ENCODE measurements at regions not wholly inside any gene's neighbourhood (a gene's known extent, or its start where the extent isn't known, plus 50 kb on each side); places are given as distances from the start of the nearest gene placed in this dataset.

GRCh38 chr10:29879862-29880261 lies 179.5 kb downstream of the JCAD start:
- H3K27me3 ChIP-seq (replicated peaks; ENCODE audit: control insufficient read depth, insufficient read depth, low read length): peaks cover 34% of the 10 kb centered on the region
- H3K9ac ChIP-seq (ENCODE audit: low read length): no peak overlapping the region
- peaks cover 13% of the 10 kb centered on the region for H3K4me1 ChIP-seq (ENCODE audit: control insufficient read depth, insufficient read depth, low read length)
- H3K9me3 ChIP-seq (ENCODE audit: control insufficient read depth, low read length): no peaks in the 10 kb centered on the region
- no peaks in the 10 kb centered on the region for H3K36me3 ChIP-seq (ENCODE audit: control insufficient read depth, insufficient read depth, low read length, severe bottlenecking)
- no peak for DNase-seq (ENCODE audit: low read depth)
- H3K4me3 ChIP-seq (ENCODE audit: low read length): no peak overlapping the region

DNA sequence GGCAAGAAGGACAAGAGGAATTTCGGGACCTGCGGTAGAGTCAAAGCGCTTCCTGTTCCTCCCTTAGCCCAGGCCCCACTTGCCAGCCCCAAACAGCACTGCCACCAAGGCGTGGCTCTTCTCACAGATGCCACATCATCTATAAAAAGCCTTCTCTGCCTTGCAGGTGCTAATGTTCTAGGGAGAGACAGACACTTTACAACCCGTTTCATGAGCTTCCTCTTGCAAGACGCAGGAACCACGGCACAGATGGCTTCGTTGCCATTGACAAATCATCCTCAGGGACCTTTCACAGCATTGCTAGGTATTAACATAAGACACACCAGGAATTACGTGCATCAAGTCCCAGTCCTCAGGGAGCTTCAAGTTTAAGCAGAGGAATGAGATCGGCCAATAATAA lies 180.9 kb downstream of the JCAD start:
- no peaks in the 10 kb centered on the region for H3K36me3 ChIP-seq (ENCODE audit: control insufficient read depth, insufficient read depth, low read length, severe bottlenecking)
- no peak for DNase-seq (ENCODE audit: low read depth)

DNA sequence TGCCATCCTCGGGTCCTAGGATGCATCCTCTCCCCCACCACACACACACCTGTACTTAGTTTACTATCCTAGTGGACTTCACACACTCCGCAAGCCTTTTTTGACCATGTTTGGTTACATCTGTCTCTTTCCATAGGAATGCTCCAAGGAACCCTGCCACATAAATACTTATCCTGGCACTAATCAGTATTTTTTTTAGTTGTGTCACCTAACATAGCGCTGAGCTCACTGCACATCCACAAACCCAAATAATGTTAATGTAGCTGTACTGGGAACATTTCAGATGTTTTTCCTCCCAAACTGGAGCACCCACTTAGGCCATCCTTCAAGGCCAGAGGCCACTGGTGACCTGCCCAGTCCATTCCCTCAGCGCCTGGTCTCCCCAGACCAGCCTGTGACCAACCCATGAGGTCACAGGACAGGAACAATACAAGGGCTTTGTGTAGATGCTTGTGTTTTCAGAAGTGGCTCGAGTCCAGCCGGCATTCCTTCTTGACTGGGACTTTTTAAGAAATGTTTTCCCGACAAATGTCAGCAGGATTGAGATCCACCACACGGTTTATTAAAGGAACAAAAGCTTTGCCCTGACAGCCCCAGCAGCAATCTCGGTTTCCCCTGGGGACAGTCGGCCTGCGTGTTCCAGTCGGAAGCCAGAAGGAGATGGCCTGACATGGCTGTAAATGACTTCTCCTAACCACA lies 181.4 kb downstream of the JCAD start:
- H3K27me3 ChIP-seq (replicated peaks; ENCODE audit: control insufficient read depth, insufficient read depth, low read length): peaks cover 29% of the 10 kb centered on the region
- no peaks in the 10 kb centered on the region for H3K36me3 ChIP-seq (ENCODE audit: control insufficient read depth, insufficient read depth, low read length, severe bottlenecking)
- no peaks in the 10 kb centered on the region for H3K9me3 ChIP-seq (ENCODE audit: control insufficient read depth, low read length)
- no peak overlapping the region for H3K9ac ChIP-seq (ENCODE audit: low read length)
- no peak for DNase-seq (ENCODE audit: low read depth)
- peaks cover 19% of the 10 kb centered on the region for H3K4me1 ChIP-seq (ENCODE audit: control insufficient read depth, insufficient read depth, low read length)
- H3K4me3 ChIP-seq (ENCODE audit: low read length): no peak overlapping the region

More for the DNA sequence above, 180.9 kb downstream of the JCAD start:
- Histone ChIP-seq H3K9ac (ENCODE audit: low read length) (no peak overlapping the region), H3K4me3 (ENCODE audit: low read length) (no peak overlapping the region), H3K4me1 (ENCODE audit: control insufficient read depth, insufficient read depth, low read length) (peaks cover 19% of the 10 kb centered on the region), H3K27me3 (replicated peaks; ENCODE audit: control insufficient read depth, insufficient read depth, low read length) (peaks cover 29% of the 10 kb centered on the region), H3K9me3 (ENCODE audit: control insufficient read depth, low read length) (no peaks in the 10 kb centered on the region)

DNA sequence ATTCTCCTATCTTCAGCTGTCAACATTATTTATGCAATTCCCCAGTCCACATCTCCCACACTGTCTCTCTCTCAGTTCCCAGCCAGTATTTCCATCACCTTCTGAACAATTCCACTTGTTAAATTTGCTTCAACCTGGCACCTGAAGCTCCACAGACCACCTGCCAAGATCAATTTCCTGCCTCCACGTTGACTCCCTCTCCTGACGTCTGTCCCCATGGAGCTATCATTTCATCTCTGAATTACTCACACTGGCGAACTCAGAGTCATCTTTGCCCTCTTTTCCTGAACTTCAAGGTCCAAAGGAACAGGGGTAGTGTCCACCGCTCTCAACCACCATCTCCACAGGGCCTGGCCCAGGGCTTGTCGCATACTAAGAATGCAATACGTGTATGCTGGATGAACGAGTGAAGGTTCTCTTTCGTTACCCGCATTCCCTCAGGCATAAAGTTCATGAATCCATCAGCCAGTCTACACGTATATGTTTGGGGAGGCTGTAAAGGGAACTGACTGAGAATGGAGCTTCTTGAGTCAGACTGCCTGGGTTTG lies 183.3 kb downstream of the JCAD start:
- Histone ChIP-seq H3K27me3 (replicated peaks; ENCODE audit: control insufficient read depth, insufficient read depth, low read length) (peaks cover 18% of the 10 kb centered on the region), H3K9ac (ENCODE audit: low read length) (no peak overlapping the region), H3K36me3 (ENCODE audit: control insufficient read depth, insufficient read depth, low read length, severe bottlenecking) (no peaks in the 10 kb centered on the region), H3K9me3 (ENCODE audit: control insufficient read depth, low read length) (no peaks in the 10 kb centered on the region), H3K4me1 (ENCODE audit: control insufficient read depth, insufficient read depth, low read length) (peaks cover 13% of the 10 kb centered on the region), H3K4me3 (ENCODE audit: low read length) (no peak overlapping the region)
- no peak for DNase-seq (ENCODE audit: low read depth)

GRCh38 chr10:29874606-29875269 lies 184.6 kb downstream of the JCAD start:
- Histone ChIP-seq H3K9me3 (ENCODE audit: control insufficient read depth, low read length) (no peaks in the 10 kb centered on the region), H3K4me1 (ENCODE audit: control insufficient read depth, insufficient read depth, low read length) (peaks cover 9% of the 10 kb centered on the region), H3K9ac (ENCODE audit: low read length) (no peak overlapping the region), H3K36me3 (ENCODE audit: control insufficient read depth, insufficient read depth, low read length, severe bottlenecking) (no peaks in the 10 kb centered on the region), H3K4me3 (ENCODE audit: low read length) (peak overlapping the region; percentile 31), H3K27me3 (replicated peaks; ENCODE audit: control insufficient read depth, insufficient read depth, low read length) (peaks cover 15% of the 10 kb centered on the region)
- DNase-seq (ENCODE audit: low read depth): no peak

GRCh38 chr10:29873941-29874484 lies 185.4 kb downstream of the JCAD start:
- DNase-seq (ENCODE audit: low read depth): no peak
- no peak overlapping the region for H3K9ac ChIP-seq (ENCODE audit: low read length)

GRCh38 chr10:29870522-29871044 lies 188.8 kb downstream of the JCAD start:
- H3K9me3 ChIP-seq (ENCODE audit: control insufficient read depth, low read length): no peaks in the 10 kb centered on the region

More at GRCh38 chr10:29873941-29874484, 185.4 kb downstream of the JCAD start:
- Histone ChIP-seq H3K4me1 (ENCODE audit: control insufficient read depth, insufficient read depth, low read length) (peaks cover 9% of the 10 kb centered on the region), H3K36me3 (ENCODE audit: control insufficient read depth, insufficient read depth, low read length, severe bottlenecking) (no peaks in the 10 kb centered on the region), H3K27me3 (replicated peaks; ENCODE audit: control insufficient read depth, insufficient read depth, low read length) (peaks cover 10% of the 10 kb centered on the region), H3K4me3 (ENCODE audit: low read length) (no peak overlapping the region), H3K9me3 (ENCODE audit: control insufficient read depth, low read length) (no peaks in the 10 kb centered on the region)

DNA sequence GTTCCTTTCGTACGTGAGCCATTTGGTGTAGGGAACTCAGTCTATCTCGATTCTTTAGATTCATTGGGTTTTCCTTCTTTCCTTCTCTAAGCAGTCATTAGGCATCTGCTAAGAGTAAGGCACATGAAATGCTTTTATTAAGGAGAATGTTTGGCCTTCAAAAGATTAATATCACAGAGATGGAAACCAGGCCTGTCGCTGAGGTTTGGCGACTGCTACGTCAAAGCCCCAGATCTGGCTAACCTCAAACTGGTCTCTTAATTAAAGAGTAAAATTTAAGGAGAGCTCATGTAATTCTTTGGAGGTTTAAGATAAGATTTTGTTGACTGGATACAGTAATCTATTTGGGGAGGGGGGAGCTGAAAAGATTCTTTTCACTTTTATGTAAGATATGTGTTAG lies 189.8 kb downstream of the JCAD start:
- Histone ChIP-seq H3K27me3 (replicated peaks; ENCODE audit: control insufficient read depth, insufficient read depth, low read length) (peaks cover 8% of the 10 kb centered on the region), H3K36me3 (ENCODE audit: control insufficient read depth, insufficient read depth, low read length, severe bottlenecking) (no peaks in the 10 kb centered on the region), H3K4me3 (ENCODE audit: low read length) (no peak overlapping the region), H3K4me1 (ENCODE audit: control insufficient read depth, insufficient read depth, low read length) (peaks cover 3% of the 10 kb centered on the region), H3K9me3 (ENCODE audit: control insufficient read depth, low read length) (no peaks in the 10 kb centered on the region), H3K9ac (ENCODE audit: low read length) (no peak overlapping the region)
- DNase-seq (ENCODE audit: low read depth): no peak

More at GRCh38 chr10:29870522-29871044, 188.8 kb downstream of the JCAD start:
- H3K36me3 ChIP-seq (ENCODE audit: control insufficient read depth, insufficient read depth, low read length, severe bottlenecking): no peaks in the 10 kb centered on the region
- H3K9ac ChIP-seq (ENCODE audit: low read length): no peak overlapping the region
- DNase-seq (ENCODE audit: low read depth): no peak
- peaks cover 9% of the 10 kb centered on the region for H3K4me1 ChIP-seq (ENCODE audit: control insufficient read depth, insufficient read depth, low read length)
- peaks cover 8% of the 10 kb centered on the region for H3K27me3 ChIP-seq (replicated peaks; ENCODE audit: control insufficient read depth, insufficient read depth, low read length)
- H3K4me3 ChIP-seq (ENCODE audit: low read length): no peak overlapping the region

DNA sequence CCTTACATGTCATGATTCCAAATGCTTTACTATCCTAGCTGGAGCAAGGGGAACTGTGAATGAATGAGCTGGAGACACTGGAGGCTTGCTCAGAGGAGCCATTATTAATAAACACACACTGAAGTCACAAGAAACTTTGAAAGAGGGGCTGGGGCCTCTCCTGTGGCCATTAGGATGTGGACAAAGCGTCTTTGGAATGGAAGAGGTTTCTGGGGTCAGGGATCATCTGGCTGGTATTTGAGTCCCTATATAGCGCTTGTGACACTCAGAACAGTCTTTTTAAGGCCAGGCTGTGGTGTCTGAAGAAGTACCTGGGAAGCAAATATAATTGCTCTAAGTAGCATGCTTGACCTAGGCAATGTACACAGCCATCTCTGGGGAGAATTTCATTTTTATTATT lies 193.0 kb downstream of the JCAD start:
- Histone ChIP-seq H3K4me3 (ENCODE audit: low read length) (no peak overlapping the region), H3K9ac (ENCODE audit: low read length) (no peak overlapping the region), H3K36me3 (ENCODE audit: control insufficient read depth, insufficient read depth, low read length, severe bottlenecking) (no peaks in the 10 kb centered on the region), H3K27me3 (replicated peaks; ENCODE audit: control insufficient read depth, insufficient read depth, low read length) (no peaks in the 10 kb centered on the region), H3K4me1 (ENCODE audit: control insufficient read depth, insufficient read depth, low read length) (peaks cover 15% of the 10 kb centered on the region), H3K9me3 (ENCODE audit: control insufficient read depth, low read length) (no peaks in the 10 kb centered on the region)
- no peak for DNase-seq (ENCODE audit: low read depth)

DNA sequence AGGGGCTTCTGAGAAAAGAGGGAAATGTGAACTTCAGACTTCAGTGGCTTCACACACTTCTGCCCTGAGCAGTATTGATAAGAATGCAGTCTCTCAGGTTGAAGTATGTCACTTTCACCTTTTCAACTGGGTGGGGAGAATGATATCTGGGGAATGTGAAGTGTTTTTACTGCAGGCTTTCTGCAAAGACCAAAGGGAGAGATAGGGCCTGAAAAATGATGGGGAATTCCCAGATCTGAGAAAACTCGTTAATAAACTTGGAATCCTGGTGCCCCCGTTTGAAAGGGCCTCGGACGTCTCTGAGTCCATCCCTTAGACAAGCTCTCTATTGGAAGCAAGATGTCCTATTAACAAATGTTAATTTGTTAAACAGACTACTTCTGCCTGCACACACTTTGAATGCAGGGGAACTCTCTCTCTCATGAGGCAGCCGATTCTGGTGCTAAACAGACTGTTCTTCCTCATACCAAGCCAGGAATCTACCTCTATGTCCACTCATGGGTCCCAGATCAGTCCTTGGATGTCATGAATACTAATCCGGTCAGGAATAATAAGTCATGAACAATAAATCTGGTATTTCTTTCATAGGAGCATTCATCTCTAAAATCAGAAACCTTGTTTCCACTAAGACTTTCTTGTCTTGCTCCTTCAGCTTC lies 193.6 kb downstream of the JCAD start:
- Histone ChIP-seq H3K4me3 (ENCODE audit: low read length) (no peak overlapping the region), H3K9me3 (ENCODE audit: control insufficient read depth, low read length) (no peaks in the 10 kb centered on the region), H3K4me1 (ENCODE audit: control insufficient read depth, insufficient read depth, low read length) (peaks cover 15% of the 10 kb centered on the region), H3K36me3 (ENCODE audit: control insufficient read depth, insufficient read depth, low read length, severe bottlenecking) (no peaks in the 10 kb centered on the region), H3K27me3 (replicated peaks; ENCODE audit: control insufficient read depth, insufficient read depth, low read length) (no peaks in the 10 kb centered on the region), H3K9ac (ENCODE audit: low read length) (no peak overlapping the region)
- no peak for DNase-seq (ENCODE audit: low read depth)
